Stimulated activated CD4-positive, alpha-beta T cell treated with anti-CD3 and anti-CD28 coated beads, TNF-alpha, amount 100 ng/mL, for 1 hour (primary cell): ENCODE measurements at regions not wholly inside any gene's neighbourhood (a gene's known extent, or its start where the extent isn't known, plus 50 kb on each side); places are given as distances from the start of the nearest gene placed in this dataset.

Experiments
- DNase-seq, 3 donors: peaks; one replicate each; pipeline ENCODE4 v3.0.0-alpha.2; 2020; ENCODE audit warnings: low read depth in 3 of 3, low spot score in 1 of 3

DNA sequence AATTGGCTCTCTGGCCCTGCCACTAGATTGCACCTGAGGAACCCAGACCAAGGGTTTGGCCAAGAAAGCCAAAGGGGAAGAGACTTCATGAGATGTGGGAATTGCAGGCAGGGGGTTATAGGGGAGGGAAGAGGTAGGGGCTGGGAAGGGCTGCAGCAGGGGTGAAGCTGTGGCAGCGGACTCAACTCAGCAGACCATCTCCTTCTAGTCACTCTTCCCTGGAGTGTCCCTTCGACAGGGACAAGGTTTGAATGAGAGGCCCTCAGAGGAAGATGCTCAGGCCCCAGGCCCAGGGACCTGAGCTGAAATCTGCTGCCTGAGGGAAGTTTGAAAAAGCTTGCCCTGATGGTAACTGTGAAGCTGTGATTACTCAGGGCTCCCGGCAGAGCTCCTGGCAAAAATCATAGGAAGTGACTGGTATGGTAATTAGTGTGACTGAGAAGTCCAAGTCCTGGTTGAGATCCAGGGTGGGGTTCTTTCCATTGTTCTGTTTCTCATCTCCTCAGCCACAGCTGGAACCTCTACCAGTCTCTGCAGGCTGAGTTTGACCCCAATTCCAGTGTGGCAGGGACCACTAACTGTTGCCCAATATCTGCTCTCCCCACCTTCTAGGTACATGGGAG, 300.9 kb downstream of the CYP26B1 start:
- no peak for DNase-seq

DNA sequence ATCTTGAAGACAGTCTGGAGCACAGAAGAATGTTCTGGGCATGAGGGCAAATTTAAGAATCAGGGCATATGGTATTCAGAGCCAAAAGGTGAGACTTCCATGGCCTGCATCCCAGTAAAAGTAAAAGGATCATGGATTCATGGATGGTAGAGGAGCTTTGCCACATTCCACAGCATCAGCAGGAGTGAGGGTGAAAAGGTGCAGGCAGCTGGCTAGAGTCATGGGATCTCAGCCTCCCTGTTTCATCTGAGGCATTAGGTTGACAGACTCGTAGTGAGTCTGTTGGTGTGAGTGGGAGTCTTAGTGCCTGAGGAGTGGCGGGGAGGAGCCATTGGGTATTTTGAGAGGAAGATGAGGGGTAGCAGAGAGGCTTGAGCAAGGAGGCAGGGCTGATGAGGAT, 301.6 kb downstream of the CYP26B1 start:
- DNase-seq, result no peak

DNA sequence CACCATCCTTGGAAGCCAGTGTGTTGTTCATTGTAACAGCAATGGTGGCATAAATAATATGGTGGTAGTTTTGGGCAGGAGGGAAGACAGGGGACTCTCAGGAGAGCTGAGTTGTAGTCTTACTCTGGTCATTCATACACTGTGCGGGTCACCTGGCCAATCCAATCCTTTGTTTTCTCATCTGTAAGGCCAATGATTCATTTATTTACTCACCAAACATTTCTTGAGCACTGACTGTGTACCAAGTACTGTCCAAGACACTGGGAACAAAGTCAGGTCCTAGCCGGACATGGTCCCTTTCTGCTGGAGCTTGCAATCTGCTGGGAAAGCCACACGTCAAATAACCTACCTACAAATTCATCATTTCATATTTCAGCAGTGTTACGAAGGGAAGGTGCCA, 302.7 kb downstream of the CYP26B1 start:
- no peak for DNase-seq

DNA sequence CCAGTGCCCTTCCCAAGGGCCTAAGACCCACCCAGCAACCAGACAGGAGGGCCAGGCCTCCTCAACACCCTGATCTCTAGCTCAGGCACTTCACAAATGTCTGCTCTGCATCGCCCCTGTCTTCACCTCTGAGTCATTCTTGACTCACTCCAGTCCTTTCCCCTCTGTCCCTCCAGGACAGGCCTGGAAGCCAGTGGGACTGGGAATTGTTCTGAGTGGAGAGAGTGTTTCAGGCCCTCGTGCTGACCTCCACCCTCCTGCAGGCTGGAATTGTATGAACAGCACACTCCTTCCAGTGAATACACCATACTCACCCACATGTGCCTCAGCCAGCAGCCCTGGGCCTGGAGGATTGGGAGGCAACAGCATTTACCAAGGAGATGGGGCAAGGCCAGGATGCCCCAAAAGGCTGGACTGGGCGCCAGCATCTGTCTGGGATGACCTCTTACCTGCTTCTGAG, 304.2 kb downstream of the CYP26B1 start:
- DNase-seq, result no peak

DNA sequence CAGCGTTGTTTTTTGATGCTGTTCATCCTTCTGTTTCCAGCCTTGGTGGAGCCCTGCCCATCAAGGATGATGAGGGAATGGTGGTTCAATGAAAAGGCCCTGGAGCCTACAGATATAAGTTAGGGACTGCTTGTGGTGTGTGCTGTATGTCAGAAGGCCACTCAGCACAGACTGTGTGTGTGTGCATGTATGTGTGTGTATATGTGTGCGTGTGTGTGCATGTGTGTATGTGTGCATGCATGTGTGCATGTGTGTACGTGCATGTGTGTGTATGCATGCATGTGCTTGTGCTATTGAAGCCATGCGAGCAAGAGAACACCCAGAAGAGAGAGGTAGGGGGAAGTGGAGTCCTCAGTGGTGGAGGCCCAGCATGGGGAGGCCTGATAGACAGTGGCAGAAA, 304.9 kb downstream of the CYP26B1 start:
- no peak for DNase-seq

DNA sequence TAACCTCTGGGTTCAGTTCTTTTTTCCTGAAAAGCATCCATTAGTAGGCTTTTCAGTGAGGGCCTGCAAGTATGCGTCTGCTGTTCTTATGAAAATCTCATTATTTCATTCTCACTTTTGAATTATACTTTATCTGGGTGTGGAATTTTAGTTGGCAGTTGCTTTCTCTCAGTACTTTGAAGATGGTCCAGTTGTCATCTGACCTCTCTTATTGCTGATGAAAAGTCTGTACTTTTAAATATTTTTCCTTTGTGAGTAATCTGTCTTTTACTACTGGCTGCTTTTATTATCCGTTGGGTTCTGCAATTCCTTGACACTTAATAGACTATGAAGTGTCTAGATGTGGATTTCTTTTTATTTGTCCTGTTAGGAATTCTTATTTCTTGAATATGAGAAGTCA, 307.8 kb downstream of the CYP26B1 start:
- DNase-seq, result no peak

DNA sequence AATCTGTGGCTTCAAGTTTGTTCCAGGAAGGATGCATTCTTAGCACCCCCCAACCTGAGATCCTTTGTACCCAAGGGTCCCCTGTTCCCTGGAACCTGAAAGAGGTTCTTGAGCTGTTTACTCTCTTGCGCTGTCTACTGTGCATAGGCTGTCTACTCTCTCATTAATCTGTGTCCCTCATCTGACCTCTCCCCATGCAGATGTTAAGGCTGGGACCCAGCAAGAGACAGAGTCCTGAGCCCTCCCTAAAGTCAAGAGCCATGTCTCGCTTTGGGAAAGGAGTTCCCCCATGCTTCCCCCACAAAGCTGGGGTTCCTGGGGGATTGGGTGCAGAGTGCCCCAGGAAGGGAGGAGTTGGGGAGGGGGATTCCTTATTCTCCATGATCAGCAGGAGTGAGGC, 312.9 kb downstream of the CYP26B1 start:
- no peak for DNase-seq

DNA sequence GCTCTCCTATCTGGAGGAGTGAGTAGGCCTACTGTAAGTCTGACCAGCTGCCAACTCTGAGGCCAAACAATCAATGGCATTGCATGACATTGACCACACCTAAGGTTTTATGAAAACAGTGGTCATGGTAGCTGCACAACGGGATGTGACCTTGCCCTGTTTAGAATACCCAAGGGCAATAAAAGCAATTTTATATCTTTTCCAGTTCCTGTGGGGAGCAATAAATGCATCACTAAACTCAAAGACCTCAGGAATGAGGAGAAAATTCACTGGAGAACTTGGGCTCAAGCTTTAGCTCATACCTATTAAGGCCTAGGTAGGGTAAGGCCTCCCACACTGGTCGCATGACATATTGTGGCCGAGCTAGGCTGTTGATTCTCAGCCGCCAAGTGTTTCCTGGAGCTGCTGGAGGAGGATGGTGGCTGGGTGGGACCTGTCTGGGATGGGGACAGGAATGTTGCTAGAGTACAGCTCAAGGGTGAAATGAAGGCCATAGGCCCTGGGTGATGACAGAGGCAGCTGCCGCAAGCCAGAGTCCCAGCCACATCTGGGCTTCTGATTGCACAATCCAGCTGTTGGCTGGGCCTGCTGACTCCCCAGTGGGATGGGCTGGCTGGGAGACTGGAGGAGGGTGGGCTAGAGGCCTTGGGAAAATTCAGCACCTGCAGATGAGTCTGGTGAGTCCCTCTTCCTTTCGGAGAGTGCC, 313.7 kb downstream of the CYP26B1 start:
- no peak for DNase-seq

DNA sequence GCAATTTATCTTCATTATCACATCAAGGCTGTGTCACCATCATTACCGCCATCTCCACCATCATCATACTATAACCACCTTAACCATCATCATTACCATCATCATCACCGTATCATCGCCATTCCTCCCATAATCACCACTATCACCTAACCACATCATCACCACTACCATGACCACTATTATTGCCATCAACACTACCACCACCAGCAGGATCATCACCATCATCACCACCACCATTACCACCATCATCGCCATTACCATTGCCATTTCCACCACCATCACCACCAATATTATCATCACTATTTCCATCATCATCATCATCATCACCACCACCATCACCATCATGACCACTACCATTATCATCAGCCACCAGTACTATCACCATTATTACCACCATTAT, 314.4 kb downstream of the CYP26B1 start:
- no peak for DNase-seq

DNA sequence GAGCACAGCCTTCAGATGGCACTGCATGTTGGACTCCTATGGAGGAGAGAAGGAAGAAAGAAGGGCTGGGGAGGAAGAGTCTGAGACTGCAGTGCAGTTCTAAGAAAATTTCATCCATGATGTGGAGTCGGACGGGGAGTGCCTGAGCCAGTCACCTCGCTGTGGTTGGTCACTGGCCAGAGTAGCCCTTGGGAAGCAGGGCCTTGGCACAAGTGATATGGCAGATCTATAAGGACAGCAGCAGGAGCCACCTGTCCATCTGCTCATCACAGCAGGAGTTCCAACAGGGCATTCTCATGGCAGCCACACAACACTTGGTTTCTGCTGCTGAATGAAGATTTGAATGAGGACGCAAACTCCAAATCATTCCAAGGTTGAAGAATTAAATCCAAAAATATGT, 314.8 kb downstream of the CYP26B1 start:
- no peak for DNase-seq

DNA sequence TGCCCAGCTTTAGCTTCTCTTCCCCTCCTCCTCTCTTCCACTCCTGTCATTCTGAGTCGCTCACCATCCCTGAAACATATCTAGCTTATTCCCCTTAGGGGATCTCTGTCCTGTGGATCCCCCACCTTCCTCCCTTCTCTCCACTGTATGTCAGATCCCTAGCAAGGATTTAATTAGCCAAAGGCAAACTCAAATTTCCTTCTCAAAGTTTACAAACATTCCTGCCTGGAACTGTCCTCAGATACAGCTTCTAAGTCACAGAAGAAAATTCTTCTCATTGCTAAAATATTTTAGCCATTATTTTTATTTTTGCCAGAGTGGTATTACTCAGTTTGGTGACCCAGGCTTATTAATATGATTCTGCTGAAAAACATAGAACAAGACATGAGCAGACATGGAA, 315.3 kb downstream of the CYP26B1 start:
- DNase-seq, result no peak

DNA sequence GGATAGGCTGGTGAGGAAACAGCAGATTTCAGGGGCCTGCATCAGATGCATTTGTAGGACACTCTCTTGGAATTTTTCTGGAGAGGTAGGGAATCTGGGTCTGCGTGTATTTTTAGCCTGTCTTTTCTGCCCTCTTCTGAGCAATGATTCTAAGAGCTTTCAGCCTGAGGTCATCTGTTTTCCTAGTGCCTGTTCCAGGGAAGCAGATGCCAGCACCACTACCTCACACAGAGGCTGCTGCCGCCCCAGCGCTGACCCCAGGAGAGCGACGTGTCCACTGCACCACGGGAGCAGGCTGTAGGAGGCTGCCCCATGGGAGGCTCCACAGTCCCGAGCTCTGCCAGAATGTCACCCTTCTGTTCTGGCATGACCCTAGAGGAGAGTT, 316.5 kb downstream of the CYP26B1 start:
- no peak for DNase-seq

DNA sequence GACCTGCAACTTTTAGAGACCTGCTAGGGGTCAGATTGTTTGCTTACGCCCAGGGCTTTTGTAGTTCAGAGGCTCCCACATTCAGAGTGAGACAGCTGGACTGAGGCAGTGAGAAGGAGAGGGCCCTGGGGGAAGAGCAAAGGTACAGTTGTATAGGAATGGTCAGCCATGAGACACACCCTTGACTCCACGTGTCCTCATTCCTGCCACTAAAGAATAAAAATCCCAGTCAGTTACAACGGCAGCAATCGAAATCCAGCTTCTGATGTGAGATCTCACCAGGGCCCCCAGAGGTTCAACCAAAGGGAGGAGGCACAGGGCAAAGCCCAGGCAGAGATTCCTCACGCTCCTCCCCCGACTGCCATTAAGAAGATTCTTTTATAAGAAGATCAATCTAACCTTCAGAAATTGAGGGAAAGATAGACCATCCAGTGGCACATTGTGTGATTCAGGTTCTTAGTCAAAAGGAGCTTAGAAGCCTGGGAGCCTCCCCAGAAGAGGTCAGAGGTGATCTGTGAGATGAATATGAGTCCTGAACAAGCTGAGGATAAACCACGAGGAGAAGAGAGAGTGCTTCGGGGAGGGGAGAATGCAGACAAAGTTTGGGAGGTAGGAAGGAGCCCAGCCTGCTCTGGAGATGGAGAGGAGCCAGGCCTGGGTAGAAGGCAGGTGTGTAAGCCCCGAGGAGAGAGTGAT, 317.0 kb downstream of the CYP26B1 start:
- no peak for DNase-seq

DNA sequence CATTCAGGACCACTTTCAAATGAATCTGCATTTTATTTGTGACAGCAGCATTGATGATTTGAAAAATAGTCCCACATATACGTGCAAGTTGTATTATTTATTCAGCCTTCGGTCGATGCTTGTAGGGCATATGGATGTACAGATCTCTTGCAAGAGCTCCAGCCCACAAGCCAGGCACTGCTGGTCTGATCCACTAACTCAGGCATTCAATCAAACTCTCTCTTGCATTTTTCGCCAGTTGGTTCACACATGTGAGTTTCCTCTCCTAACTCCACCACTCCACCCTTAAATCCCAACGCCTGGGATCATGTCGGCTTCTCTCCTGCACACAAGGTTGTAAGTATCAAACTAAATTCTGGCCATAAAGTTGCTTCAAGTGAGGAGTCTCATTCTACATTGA, 318.7 kb downstream of the CYP26B1 start:
- DNase-seq, result no peak

DNA sequence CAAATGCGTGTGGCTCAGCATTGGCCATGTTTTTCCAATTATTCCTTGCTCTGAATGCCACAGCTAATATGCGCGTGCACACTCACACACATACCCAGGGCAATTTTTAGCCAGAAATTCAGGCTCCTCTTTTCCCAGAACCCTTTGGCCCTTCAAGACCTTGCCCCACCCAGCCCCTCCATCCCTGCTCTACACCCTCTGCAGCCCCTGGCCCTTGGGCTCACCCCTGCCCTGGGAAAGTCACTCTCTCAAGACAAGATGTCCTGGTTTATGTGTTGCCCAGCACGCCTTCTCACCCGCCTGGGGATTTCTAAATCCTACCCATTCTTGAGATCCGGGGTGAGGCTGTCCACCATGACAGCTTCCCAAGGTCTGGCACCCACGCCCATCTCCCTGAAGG, 319.7 kb downstream of the CYP26B1 start:
- no peak for DNase-seq

DNA sequence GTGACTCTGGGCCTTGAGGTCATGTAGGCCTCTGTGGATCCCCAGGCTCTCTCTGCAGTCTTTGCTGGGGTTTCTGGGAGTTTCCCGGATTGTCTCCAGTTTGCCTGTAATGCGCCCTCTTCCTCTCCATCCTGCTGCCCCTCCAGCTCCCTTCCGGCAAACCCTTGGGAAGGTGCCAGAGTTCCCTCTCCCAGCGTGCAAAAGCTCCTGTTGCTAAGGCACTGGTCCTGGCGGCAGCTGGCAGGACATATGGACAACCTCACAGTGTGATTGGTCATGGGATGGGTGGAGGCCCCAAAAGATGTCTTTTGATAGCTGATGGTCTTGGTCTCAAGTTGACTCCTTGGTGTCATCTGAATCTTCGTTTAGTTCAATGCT, 320.1 kb downstream of the CYP26B1 start:
- DNase-seq, result no peak

DNA sequence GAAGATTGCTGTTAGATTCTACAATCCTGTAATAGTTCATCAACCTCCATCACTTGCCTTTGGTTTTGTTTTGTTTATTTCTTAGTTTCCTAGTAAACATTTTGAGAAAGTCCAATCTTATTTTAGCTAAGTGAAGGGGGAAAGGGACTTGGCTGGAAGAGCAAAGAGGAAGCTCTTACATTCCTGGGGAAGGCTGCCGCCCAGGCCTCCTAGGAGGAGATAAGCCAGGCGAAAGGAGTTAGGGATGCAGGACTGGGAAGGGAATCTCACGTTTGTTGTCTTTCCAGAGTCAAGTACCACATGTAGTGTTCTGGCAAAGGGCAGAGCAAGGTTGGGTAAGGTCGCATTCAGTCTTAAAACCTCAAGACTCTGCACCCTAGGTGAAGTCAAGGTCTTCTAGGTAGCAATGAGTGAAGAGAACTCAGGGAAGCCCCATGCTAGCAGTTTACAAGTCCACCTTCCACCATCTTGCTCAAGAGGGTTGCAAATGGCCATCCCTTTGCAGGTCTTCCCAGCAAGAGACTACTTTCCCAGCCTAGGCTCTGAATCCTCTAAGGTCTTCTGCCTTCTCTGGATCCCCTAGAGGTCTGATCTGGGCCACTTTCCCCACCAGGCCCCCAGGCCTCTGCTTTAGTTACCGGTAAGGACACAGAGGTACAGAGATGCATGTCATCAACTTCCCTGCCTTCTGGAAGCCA, 320.7 kb downstream of the CYP26B1 start:
- no peak for DNase-seq

DNA sequence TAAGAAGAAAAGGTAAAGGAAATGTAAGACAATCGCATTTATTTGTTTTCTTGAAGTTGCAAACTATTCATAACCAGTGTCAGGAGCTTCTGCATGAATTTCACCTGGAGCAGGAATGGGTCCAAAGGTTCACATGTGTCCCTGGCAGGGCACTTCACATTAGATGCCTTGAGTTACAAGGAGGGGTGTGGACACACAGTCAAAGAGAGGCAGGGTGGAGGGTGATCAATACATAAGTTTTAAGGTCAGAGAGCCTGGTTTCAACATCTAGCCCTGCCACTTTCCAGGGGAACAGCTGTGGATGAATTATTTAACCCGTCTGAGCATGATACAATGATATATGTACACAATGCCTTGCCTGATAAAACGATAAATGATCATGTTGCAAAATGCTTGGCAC, 321.4 kb downstream of the CYP26B1 start:
- no peak for DNase-seq

DNA sequence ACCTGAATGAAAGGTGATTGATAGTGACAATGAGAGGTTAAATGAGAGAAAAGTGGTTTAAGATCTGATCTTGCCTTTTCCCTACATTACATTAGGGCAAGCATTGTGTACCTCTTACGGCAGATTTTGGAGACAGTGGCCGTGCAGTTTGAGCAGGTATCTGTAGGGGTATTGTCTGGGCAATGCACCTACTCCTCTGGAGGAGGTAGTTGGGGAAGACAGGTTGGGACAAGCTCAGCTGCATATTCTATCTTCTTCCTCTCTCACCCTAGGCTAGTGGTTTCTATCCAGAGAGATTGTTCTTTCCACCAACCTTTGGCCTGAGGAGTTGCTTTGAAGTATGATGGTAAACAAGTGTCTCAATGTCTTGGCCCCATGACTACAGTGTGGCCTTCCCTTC, 323.2 kb downstream of the CYP26B1 start:
- DNase-seq, result no peak

DNA sequence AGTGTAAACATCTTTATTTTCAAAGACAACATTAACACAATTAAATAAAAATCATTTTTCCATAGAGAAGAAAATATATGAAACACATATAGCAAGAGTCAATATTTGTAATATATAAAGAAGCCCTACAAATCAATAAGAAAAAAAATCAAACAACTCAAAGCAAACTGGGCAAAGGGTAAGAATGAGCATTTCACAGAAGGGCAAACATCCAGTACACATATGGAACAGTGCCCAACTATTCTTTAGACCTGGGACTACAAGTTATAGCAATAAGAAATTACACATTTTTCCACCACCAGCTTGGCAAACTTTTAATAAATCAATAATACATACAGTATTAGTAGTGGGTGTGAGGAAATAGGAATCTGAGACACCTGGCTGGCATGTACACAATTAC, 324.1 kb downstream of the CYP26B1 start:
- DNase-seq, result no peak

DNA sequence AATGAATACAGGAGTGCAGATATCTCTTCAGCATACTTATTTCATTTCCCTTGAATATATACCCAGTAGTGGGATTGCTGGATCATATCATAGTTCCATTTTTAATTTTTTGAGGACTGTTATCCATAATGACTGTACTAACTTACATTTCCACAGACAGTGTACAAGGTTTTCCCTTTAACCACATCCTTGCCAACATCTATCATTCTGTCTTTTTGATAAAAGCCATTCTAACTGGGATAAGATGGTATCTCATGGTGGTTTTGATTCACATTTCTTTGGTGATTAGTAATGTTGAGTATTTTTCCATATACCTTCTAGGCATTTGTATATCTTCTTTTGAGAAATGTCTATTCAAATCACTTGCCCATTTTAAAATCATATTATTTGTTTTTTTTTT, 325.2 kb downstream of the CYP26B1 start:
- no peak for DNase-seq

DNA sequence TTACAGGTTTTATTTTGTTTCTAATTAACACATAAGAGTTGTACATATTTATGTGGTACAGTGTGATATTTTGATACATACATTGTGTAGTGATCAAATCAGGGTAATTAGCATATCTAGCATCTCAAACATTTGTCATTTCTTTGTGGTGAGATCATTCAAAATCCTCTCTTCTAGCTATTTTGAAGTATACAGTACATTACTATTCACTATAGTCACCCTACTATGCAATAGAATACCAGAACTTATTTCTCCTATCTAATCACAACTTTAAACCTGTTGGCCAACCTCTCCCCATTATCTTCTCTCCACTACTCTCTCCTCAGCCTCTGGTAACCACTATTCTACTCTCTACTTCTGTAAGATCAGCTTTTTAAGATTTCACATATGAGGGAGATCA, 325.8 kb downstream of the CYP26B1 start:
- DNase-seq, result no peak
